Kidney epithelial cell (primary cell): ENCODE measurements at regions not wholly inside any gene's neighbourhood (a gene's known extent, or its start where the extent isn't known, plus 50 kb on each side); places are given as distances from the start of the nearest gene placed in this dataset.

Source experiments
- DNase-seq: peaks from one replicate; pipeline ENCODE4 v3.0.0-alpha.2; 2010; ENCODE audit warnings: low read depth
- H3K27me3 ChIP-seq: 2 replicates; pipeline ENCODE4 v1.6.0; 2011; ENCODE audit warnings: low read length; ENCODE audit not compliant: control insufficient read depth, insufficient read depth
- H3K36me3 ChIP-seq: 2 replicates; pipeline ENCODE4 v1.5.1; 2011; ENCODE audit warnings: low read length; ENCODE audit not compliant: control insufficient read depth, insufficient read depth
- H3K4me3 ChIP-seq: 2 replicates; pipeline ENCODE4 v1.5.1; 2011; ENCODE audit warnings: low read depth, mild to moderate bottlenecking, control low read depth, low read length
- TF ChIP-seq, protein P1 (sequence below): IDR thresholded peaks from 2 replicates; pipeline ENCODE4 v1.5.1; 2011; ENCODE audit warnings: mild to moderate bottlenecking, moderate library complexity, low read length, control low read depth, inconsistent platforms; ENCODE audit not compliant: insufficient read depth, poor library complexity, severe bottlenecking

DNA sequence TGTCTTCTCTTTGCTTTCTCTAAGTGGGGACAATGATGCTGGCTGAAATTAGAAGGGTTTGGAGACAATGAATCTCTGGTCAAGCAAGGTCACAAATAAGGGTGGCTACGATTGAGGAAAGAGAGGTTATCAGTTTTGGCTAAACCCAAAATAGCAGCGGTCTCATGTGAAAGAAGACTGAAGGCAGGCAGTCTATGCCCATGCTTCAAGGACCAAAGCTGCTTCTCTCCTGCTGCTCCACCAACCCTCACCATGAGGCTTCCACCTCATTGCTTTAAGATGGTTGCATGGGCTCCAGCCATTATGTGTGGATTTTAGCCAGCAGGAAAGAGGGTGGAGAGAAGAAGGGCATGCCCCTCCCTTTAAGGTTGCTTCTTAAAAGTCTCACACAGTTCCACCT, 114.1 kb upstream of the TRIM2 start:
- TF ChIP-seq, protein P1, sequence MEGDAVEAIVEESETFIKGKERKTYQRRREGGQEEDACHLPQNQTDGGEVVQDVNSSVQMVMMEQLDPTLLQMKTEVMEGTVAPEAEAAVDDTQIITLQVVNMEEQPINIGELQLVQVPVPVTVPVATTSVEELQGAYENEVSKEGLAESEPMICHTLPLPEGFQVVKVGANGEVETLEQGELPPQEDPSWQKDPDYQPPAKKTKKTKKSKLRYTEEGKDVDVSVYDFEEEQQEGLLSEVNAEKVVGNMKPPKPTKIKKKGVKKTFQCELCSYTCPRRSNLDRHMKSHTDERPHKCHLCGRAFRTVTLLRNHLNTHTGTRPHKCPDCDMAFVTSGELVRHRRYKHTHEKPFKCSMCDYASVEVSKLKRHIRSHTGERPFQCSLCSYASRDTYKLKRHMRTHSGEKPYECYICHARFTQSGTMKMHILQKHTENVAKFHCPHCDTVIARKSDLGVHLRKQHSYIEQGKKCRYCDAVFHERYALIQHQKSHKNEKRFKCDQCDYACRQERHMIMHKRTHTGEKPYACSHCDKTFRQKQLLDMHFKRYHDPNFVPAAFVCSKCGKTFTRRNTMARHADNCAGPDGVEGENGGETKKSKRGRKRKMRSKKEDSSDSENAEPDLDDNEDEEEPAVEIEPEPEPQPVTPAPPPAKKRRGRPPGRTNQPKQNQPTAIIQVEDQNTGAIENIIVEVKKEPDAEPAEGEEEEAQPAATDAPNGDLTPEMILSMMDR: no peak
- DNase-seq: no peak
- no peak overlapping the region for H3K4me3 ChIP-seq
- H3K27me3 ChIP-seq: no peaks in the 10 kb centered on the region
- no peaks in the 10 kb centered on the region for H3K36me3 ChIP-seq

DNA sequence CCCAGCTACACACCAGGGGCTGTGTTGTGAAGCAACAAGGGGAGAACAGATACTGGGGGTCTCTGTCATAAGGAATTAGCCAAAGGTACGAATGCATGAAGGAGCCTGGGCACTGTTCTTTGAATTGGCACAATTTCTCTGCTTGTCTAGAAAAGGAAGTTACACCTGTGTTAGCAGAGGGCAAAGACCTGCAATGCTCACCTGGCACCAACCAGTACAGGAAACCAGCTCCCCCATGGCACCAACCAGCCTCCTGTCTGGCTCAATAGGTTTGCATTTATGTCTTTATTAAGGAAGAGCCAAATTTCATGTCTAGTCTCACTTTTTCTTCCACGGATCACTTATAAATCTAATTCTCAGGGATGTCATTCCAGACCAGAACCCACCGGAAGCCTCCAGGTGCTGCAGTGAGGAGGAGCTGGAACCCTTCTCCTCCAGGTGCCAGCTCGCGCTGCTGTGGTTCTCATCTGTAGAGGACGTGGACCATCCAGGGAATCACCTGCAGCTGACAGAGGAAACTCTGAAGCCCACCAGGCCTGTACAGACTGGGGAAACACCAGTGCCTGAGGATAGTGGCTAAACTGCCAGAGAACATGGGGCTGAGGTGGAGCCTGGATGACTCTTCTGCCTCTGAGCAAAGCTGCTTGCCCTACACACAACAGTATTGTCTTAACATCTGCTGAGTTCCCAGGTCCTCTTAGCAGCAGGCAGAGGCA, 113.4 kb upstream of the TRIM2 start:
- no peaks in the 10 kb centered on the region for H3K36me3 ChIP-seq
- H3K4me3 ChIP-seq: no peak overlapping the region
- TF ChIP-seq, protein P1: no peak
- no peak for DNase-seq
- no peaks in the 10 kb centered on the region for H3K27me3 ChIP-seq

DNA sequence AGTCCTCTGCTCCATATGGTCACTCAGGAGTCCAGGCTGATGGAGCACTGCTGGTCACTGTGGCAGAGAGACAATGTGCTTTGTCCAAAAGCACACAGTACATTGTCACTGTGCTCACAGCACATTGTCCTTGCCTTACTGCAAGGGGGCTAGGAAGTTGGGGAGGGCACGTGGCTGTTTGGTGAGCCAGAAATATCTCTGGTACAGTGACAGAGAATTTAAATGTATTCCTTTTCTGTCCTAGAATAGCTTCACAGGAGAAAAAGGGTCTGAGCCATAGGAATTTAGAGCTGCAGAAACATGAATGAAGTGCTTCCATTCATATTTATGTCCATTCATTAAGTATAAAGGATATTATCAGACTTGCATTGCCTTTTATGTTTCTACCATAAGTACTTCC, 110.8 kb upstream of the TRIM2 start:
- TF ChIP-seq, protein P1: no peak
- no peaks in the 10 kb centered on the region for H3K36me3 ChIP-seq
- DNase-seq: no peak
- no peaks in the 10 kb centered on the region for H3K27me3 ChIP-seq
- H3K4me3 ChIP-seq: no peak overlapping the region

DNA sequence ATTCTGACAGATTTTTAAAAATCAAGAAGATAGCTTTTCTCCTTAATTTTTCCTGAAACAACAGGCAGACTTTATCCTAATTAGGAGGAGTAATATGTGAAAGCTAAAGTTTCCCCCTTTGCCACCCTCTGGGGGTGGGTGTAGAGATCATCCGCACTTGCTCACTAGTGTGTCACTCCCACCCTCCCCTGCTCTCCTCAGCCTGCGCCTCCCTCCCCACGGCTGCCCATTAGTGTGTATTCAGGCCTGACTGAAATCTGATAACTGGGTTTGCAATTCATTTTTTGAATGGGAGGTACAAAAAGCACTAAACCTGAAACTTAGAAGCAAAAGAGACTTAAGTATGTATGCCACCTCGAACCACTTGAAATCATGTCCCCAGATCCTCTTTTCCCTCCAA, 110.4 kb upstream of the TRIM2 start:
- Histone ChIP-seq H3K27me3 (no peaks in the 10 kb centered on the region), H3K4me3 (no peak overlapping the region), H3K36me3 (no peaks in the 10 kb centered on the region)
- no peak for DNase-seq
- TF ChIP-seq, protein P1: no peak

DNA sequence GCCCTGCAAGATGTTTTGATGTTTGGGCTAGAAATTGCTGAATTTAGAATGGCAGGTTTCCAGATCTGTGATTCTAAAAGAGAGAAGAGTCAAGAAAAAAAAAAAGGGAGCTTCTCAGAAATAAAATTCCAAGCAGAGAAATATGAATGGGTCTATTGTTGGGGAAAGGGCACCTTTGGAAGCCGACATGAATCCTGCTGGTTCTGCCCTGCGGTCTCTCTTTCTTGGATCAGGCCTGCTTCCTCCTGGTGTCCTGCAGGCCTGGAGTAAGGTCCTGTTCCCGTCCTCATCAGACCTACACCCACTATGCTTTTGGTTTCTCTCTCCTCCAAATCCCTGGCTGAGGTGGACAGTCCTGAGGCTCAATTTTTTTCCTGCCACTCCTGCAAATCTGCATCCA, 109.8 kb upstream of the TRIM2 start:
- TF ChIP-seq, protein P1: no peak
- H3K4me3 ChIP-seq: no peak overlapping the region
- H3K36me3 ChIP-seq: no peaks in the 10 kb centered on the region
- H3K27me3 ChIP-seq: no peaks in the 10 kb centered on the region
- DNase-seq: no peak
